ENCODE measurements at regions not wholly inside any gene's neighbourhood (a gene's known extent, or its start where the extent isn't known, plus 50 kb on each side); places are given as distances from the start of the nearest gene placed in this dataset.

DNA sequence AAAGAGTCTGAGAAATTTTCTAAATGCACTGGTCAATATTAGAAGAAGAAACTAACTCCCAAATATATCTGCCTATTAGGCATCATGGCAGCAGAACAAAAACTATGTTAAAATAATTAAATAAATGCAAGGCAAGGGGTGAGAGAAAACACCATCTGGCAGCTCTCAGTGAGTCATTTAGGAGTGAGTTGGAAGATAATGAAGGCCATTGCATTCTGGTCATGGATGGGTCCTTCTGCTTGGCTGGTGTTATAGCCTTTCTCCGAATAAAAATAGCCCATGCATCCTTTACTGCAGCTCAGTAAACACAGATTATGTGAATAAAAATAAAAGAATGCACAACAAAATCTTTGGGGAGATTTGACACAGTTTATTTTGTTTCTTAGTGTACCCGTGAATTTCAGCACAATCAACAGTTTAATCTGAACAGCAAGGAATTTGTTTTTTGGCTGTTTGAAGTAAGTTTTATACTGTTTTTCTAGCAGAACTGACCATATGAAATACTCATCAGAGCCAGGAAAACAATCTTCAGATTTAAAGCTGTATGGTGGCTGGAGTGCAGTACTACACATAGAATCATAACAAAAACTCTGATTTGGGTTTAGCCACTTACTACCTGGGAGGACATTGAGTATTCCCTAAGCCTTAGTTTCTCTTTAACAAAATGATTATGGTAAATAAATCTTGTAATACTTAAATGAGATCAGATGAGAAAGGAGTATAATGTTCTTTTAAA is 225.1 kb upstream of the ITGA4 start:
- TF ChIP-seq, protein P1, sequence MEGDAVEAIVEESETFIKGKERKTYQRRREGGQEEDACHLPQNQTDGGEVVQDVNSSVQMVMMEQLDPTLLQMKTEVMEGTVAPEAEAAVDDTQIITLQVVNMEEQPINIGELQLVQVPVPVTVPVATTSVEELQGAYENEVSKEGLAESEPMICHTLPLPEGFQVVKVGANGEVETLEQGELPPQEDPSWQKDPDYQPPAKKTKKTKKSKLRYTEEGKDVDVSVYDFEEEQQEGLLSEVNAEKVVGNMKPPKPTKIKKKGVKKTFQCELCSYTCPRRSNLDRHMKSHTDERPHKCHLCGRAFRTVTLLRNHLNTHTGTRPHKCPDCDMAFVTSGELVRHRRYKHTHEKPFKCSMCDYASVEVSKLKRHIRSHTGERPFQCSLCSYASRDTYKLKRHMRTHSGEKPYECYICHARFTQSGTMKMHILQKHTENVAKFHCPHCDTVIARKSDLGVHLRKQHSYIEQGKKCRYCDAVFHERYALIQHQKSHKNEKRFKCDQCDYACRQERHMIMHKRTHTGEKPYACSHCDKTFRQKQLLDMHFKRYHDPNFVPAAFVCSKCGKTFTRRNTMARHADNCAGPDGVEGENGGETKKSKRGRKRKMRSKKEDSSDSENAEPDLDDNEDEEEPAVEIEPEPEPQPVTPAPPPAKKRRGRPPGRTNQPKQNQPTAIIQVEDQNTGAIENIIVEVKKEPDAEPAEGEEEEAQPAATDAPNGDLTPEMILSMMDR (IDR thresholded peaks at IDR 0.05): no peak
- TF ChIP-seq POLR2A (IDR thresholded peaks at IDR 0.05): no peak
- no peak for TF ChIP-seq EP300 (IDR thresholded peaks at IDR 0.05)
